ENCODE measurements at regions not wholly inside any gene's neighbourhood (a gene's known extent, or its start where the extent isn't known, plus 50 kb on each side); places are given as distances from the start of the nearest gene placed in this dataset.
"Not testable (repeated sequence)": the region's sequence is repeated elsewhere in the genome, so short reads cannot be mapped to it uniquely, and the experiment has no call there.

DNA sequence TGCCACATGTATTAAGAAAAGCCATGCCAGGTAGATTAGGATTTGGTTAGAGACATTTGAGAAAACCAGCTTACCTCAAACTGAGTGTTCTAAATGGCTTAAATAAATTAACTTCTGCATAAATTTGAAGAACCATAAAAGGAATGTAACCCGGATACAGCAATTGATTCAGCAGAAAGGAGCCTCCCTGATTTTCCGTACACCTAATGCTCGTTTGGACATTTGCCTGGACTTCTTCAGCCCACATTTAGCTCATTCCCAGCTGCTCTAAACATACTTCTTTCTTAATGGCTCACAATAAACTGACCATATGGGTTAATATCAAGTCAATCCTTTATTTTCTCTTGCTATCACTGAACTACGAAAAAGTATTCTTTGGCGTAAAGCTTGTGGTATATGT is 392.4 kb downstream of the ZNF516 start:
- DNase-seq = no peak

DNA sequence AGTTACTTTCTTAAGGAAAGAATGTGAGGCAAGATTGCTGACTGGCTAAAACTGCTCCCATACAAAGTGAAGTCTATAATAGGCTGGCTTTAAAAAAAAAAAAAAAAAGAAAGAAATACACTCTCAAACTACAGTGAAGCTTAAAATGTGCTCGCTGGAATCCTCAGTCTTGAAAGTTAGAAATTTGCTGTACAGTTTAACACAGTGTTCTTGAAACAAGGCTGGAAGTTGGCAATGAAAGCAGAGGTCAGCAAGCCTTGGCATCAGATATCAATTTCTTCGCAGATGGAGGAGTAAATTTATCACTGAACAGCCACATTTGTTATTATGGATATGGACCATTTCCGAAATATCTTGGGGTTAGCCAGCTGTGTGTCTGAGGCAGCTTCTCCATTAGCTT is 392.9 kb downstream of the ZNF516 start:
- no peak for DNase-seq

DNA sequence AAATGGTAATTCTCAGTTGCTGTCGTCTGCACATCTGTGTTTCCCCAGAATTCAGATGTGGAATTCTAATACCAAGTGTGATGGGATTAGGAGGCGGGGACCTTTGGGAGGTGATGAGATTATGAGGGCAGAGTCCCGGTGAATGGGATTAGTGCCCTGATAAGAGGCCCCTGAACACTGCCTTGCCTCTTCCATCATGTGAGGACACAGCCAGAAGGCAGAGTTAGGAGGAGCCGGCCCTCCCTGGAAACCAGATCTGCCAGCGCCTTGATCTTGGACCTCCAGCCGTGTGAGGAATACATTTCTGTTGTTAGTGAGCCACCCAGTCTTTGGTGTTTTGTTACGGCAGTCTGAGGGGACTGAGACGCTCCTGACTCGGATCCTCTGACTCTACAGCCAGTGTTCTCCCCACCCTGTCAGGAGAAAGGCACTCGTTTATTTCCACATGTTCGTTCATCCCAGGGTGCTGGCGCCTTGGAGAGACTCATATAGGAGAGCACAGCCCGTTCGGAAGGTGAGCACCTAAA is 395.0 kb downstream of the ZNF516 start:
- no peak for DNase-seq

DNA sequence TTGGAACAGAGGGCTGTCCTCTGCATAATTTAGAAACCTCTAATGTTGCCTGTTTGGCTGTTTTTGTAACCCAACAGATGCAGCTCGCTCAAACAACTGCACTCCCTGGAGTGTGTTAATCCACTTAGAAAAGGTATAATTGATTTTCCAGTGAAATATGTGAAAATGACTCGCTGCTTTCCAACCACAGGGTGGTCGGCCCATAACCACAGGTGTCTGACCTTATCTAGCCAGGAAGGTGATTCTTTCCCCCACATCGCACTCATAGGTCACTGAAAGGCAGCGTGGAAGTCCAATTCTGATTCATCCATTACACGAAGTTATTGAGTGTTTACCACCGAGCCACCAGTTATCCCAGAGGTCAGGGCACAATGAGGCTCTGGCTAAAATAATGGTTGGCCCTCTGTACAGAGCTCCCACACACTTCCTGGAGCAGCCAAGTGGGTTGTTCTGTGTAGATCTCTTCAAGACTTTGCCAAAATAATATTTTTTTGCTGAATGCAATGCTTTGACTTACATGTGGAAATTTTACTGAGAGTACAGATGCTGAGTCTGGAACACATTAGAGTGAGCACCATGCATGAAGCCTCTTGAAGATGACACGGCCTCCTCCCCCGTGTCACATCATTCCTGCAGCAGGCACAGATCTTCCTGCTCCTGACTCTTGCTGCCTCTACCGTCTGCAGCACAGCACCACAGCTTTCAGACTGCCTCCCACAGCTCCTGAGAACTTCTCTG is 396.2 kb downstream of the ZNF516 start:
- no peak for DNase-seq

DNA sequence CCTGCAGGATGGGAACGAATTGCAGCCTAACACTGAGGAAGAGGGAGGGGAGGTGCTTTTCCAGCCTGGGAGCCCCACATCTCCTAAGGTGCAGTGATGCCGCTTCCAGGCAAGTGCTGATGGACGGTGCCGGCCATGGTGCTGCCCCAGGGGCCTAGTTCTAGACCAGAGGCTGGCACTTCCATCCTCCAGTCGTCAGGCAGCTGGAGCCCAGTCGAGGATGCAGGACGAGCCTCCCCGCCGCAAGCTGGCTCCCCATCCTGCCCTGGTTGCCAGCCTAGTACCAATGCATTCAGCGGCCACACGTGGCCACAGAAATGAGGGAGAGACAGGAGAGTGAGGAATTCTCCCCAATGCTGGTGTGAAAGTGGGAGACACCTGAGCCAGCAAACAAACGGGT is 413.5 kb downstream of the ZNF516 start:
- no peak for DNase-seq

DNA sequence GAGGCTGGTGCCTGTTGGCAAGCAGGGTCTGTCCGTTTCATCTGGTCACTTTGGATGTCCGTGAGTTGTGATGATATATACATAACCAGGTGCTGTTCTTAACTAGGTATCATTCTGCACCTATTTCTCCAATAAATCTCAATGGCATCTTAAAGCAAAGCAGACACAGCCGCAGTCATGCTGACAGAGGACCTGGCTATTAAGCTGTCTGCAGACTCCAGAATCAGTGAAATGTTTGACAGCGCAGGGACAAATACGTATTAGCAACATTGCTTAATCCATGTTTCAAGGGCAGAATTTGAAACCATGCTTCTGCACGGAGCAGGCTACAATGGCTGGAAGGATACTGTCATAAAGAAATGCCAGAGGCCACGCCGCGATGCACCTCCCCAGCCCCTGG is 414.6 kb downstream of the ZNF516 start:
- DNase-seq = no peak

DNA sequence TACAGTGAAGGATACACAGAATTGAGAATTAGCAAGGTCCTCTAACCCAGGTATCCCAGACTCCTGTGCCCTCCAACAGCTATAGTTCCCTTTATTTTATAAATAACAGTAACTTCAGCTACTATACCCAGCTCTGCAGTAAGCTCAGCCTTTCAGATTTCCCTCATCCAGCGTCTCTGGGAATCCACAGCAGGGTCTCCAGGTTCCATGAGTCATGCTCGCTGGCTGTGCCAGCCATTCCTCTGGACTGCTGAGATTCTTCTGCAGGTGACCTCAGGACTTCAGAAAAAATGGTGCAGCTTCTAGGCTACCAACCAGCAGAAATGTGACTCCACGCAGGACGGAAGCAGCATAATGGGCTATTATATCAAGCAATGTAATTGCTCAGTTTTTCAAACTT is 419.3 kb downstream of the ZNF516 start:
- DNase-seq = no peak

DNA sequence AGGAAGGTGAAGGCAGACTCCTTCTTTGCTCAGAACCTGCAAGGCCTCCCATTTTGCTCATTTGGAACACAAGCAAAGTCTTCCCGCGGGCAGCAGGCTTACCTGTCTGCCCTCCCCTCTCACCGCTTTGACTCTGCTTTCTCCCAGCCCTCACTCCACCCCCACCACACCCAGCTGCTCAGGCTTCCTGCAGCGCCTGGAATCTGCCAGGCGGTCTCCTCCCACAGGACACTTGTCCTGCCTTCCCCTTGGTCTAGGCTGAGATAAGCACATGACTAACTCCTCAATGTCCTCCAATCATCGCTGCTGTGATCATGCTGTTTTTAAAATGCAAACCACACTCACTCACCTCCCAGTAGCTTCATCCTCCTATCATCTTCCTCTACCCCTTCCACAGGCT is 430.0 kb downstream of the ZNF516 start:
- DNase-seq = no peak

DNA sequence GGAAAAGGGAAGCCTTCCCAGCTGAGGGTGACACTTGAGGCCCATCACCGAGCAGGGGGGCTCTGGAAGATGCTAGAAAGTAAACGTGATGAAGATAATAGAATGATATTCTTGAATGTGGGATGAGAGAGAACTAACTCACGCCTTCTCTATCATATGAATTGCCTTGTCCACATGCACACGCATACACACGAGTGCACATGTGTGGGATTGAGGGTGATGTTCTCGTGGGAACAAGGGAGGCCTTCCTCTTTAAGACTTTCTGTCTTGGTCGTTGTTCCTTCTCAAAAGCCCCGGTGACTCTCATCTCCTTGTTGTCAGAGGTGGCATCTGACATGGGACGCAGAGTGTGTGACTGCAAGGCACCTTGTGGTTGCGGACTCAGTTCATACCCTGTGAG is 436.9 kb downstream of the ZNF516 start:
- DNase-seq = no peak

DNA sequence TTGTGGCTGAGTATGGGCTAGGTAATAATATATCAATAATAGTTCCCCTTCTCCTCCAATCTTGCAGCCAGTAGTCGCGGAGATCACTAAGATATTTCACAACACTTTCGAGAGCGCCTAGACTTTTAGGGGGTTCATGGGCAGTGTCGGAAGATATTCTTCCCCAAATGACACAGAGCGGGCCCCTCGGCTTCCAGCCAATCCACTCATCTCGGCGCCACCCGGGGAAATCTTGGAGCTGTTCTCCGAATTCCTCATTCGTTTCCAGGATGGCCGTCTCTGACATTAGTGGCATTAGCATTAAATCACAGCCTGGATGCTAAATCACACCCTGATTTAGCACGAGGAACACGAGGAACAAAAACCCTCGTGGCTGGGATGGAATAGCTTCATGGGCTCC is 437.7 kb downstream of the ZNF516 start:
- no peak for DNase-seq

DNA sequence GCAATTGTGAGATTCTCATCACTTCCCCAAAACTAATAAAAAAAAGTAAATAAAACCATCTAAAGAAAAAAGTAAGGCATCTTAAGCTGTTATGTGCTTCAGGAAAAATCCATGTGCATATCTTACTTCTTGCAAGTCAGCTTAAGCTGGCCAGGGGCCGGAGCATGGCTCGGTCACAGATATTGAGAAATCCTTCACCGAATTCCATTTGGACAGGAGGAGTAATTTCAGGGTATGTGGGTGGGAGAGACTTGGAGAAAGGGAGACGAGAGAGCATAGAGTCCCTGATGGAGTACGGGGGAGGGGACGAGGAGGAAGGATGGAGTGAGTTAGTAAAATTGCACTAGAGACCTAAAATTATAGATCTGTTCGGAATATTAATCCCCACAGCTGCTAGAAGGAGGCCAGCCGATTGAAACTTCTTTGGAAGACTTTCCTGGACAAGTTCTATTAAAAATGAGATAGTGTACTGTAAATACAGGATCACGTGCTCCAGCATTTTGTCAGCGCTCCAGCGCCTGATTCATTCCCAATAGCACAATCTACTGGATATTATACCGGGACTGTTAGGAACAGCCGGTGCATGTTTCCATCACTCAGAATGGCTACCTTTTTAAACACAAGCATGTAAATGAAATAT is 438.5 kb downstream of the ZNF516 start:
- DNase-seq = no peak

DNA sequence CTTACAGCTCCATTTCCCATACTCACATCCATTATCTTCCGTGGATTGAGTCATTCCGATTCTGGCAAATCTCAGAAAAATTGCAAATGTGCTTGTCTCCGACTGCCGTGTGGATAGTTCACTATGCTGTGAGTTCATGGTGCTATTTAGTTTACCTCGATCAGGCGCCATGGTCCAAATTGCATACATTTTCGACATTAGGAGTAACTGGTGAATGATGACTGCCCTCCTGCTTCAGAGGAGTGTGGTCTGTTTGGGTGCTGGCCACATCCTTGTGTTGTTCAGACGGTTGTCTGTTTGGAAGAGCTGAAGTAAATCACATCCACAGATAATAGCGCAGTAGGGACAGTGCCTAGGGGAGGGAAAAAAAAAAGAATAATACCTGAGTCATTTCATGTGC is 439.5 kb downstream of the ZNF516 start:
- DNase-seq = no peak

DNA sequence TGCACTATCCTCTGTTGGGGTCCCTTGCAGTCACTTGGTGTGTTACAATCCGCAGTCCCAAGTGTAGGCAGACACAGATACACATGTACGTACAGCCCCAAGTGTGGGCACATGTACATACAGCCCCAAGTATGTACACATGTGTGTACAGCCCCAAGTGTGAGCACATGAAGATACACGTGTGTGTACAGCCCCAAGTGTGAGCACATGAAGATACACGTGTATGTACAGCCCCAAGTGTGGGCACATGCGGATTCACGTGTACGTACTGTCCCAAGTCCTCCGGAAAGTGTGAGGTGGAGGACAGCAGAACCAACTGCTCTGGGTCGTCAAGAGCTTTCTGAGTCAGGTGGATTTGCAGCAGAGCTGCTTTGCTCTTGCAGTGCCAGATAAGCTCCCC is 440.0 kb downstream of the ZNF516 start:
- no peak for DNase-seq

DNA sequence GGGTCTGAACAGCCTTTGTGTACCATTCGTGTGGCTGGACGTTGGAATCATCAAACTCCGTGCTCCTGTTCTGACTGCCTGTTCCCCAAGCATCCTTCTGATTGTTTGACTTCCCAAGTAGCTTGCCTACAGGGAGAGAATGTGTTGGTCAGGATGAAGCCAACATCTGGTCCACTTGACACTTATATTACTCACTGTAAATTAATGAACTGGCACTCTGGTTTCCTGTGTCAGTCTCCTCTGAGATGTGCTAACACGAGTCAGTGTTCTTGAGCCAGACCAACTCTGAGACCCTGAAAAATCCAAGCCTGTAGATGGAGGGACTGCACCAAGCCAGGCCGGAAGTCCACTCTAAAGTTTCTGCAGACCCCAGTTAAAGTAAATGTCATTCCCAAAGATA is 440.9 kb downstream of the ZNF516 start:
- DNase-seq = no peak

DNA sequence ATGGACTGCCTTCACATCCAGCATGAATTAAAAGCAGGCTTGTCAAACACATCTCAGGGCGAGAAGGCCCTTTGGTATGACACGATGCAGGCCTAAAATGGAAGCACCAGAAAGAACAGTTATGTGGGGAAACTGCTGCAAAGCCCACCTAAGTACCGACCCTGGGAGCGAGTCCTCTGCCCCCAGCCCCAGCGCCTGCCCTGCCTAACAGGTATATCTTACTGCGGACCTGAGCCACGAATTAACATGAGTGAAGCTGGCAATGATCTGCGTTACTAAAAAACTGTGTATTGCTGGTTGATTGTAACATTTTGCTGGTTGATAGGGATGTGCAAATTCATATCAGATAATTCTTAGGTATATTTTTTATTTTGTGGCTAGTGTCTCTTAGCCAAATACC is 441.5 kb downstream of the ZNF516 start:
- DNase-seq = no peak

DNA sequence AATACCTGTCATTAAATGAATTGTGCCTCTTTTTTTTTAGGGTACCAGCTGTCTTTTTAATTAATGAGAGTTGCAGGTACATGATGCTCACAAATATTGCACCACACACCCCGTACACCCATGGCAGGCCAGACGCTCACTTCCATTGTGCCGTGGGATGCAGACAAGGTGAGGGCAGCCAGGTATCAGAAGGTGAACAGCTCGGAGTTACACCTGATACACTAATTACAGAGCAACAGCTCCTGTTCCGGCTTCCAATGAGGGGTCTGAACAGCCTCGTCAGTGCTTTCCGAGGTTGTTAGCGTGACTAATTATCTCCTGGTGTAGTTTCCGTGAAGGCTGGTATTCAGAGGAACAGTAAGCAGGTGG is 442.8 kb downstream of the ZNF516 start:
- DNase-seq = no peak

DNA sequence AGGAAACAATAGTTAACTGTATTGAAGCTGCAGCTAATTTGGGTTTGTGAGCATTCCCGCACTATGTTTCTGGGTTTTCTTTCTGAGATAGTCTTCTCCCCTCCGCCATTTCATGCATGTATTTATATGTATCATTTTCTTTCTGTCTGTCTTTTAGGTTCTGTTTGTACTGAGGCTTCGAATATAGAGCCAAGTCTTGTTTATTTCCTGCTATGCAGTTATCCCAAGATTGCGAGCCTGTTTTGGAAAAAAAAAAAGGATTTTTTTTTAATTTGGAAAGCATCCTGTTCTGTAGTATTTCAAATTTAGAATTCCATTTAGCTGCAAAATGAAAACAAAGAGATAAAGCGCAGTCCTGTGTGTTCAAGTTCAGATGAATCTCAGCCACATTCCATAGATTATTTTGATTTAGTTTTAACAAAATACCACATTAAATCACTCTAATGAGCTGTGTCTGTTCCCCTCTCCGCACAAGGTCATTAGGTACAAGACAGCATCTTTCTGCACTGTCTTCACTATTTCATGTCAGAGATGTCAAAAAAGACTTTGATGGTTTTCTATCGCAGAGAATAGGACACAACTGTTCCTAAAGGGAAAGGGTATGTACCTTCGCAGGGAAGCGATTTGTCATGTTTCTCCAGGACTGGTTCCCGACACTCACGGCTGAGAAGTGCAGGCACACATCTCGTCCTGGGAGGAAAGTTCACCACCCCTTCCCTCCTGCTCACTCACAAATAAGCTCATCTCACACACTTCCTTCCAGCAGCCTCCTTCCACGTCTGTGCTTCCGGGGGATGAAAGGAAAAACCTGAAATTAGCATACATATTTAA is 443.4 kb downstream of the ZNF516 start:
- DNase-seq = no peak

DNA sequence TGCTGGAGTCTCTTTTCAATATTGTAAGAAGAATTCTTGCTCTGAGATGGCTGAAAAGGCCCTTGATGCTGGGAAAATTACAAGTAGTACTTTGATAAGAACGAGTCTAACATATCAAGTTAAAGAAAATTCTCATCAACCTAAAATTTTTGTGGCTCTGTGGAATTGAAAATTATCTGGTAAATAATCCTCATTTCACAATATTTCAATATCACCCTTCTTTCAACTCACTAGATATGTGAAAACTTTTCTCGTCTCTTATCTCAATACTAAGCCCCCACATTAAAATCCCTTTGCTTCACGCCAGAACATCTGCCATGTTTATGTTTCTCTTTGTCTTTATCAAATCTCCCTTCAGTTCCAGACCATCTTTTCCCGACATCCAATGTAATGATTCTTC is 448.8 kb downstream of the ZNF516 start:
- no peak for DNase-seq

DNA sequence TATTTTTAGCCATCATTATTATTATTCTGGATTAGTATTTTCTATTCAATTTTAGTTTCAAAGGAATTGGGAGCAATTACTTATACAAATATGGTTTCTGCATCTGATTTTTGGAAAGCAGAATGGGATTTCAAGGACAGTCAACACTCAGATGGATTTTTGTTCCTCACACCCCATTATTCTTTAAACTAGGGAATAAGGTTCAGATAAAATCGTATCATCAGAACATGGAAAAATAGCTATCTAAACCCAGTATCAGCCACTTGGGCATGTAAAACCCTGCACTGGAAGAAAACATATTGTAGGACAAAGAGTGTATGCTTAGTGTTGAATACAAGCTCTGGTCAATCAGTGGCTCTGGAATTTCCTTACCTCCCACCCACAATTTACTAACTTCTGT is 452.5 kb downstream of the ZNF516 start:
- no peak for DNase-seq

DNA sequence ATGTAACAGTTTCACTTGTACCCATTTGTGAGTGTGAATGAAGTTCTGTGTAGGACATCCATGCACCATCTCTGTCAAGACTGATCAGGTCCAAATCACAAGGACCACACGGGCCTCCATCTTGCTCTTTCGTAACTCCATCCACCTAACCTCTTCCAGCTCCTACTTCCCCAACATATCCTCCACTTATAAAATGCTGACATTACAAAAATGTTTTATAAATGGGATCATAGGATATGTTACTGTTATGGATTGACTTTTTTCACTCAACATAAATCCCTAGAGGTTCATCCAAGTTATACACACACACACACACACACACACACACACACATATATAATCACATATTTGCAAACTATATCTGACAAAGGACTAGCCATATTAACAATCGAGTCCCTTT is 476.8 kb downstream of the ZNF516 start:
- no peak for DNase-seq

DNA sequence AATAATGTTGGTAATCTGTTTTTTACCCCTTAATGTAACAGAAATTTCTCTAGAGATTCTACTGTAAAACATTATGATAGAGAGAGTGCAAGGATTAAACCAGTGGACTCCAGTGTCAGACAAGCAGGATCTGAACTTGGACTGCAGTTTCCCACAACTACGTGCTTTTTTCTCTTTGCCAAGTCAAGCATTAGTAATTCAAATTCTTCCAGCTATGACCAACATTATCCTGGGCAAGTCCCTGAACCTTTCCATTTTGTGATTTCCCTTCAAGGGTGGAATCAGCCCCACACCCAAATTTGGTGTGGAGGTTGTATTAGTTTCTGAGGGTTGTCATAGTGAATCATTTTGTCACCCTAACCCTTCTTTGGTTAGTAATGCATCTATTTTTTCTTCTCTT is 482.0 kb downstream of the ZNF516 start:
- no peak for DNase-seq

DNA sequence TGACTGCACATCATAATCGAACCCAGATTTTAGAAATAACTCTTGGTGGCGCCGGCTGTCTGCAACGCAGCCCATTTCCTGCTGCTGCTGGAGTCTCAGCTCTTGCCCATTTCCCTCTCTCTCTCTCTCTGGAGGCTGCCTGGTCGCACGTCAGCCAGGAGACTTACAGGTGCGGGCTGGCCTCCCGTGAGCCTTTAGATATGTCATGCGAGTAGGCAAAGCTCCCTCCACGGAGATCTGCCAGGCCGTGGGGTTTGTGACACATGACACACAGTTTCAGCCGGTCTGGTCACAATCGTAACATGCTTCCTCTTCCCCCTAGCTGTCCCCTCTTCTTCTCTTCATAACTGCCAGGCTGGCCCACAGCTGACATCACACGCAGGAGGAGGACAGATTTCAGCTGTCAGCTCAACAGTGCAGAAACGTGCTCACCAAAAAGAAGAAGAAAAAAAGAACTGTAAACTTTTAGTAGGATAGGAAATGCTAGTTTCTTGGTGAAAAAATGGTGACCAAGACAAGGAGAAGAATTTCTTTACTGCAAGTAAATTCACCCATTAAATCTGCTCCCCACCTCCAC is 489.3 kb downstream of the ZNF516 start:
- no peak for DNase-seq

DNA sequence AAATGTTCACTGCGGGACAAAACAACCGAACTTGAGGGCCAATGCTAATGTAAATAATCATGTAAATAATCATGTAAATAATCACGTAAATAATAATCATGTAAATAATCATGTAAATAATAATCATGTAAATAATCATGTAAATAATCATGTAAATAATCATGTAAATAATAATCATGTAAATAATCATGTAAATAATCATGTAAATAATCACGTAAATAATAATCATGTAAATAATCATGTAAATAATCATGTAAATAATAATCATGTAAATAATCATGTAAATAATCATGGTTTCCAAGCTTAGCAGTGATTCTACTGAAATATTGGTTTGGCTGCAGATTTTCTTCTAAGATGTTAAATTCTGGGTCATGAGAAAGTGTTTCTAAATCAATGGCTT is 507.1 kb downstream of the ZNF516 start:
- DNase-seq = not testable (repeated sequence)

DNA sequence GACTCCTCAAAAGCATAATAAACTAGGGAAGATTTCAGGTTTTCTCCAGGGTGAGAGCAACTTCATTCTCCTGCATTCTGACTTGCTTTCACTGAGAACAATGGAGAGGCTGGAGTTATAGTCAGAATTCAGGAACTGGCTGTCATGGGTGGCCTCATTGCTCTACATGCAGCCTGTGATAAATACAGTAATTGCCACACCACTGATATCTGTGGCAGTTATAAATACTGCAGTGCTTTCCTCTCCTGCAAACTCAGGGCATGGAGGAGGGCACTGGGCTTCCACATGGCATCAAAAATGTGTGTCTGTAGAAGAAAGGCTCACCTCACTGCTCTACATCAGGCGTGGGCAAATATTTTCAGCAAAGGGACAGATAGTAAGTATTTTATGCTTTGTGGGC is 510.2 kb downstream of the ZNF516 start:
- no peak for DNase-seq

All from hippocampal formation (tissue), 2 donors.